HG03378 (cell line): ENCODE measurements at regions not wholly inside any gene's neighbourhood (a gene's known extent, or its start where the extent isn't known, plus 50 kb on each side); places are given as distances from the start of the nearest gene placed in this dataset.
A peak's percentile ranks its signal among the peaks of the same experiment; 100 is the strongest.
"Not testable (repeated sequence)": the region's sequence is repeated elsewhere in the genome, so short reads cannot be mapped to it uniquely, and the experiment has no call there.

ENCODE experiments used
- ATAC-seq: cut with Tn5 transposase; IDR thresholded peaks from one replicate; pipeline ENCODE4 v1.9.1; 2021; ENCODE audit warnings: mild to moderate bottlenecking, moderate library complexity; ENCODE audit not compliant: unreplicated experiment

DNA sequence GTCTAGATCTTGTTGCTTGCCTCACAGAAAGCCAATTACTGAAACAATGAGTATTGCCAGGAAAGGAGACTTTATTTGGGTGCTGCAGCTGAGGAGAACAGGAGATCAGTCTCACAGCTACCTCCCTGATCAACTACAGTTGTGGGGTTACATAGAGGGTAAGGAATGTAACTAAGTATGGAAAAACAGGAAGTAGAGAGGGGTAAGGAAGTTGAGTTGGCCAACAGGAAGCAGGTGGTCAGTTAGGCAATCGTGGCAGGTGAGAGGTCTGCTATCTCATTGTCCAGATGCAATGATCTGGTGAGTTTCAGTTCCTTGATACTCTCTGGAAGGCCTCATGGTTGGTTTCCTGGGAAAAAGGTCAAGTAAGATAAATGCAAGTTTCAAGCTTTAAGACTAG is 333.1 kb upstream of the GOT2 start:
- ATAC-seq = no peak

DNA sequence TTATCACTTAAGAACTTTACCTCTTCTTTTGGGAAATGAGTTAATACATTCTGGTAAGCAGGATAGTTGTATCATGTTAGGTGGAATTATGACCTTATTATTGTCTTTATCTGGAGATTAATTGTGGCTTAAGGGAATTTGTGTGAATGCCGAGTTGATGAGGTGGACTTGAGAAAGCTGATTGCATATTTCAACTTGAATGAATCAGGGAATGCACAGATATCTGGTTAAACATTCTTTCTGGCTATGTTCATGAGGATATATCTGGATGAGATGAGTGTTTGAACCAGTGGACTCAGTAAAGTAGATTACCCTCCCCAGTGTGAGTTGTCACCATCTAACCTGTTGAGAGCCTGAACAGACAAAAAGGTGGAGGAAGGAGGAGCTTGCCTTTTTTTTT is 326.1 kb upstream of the GOT2 start:
- ATAC-seq = no peak

DNA sequence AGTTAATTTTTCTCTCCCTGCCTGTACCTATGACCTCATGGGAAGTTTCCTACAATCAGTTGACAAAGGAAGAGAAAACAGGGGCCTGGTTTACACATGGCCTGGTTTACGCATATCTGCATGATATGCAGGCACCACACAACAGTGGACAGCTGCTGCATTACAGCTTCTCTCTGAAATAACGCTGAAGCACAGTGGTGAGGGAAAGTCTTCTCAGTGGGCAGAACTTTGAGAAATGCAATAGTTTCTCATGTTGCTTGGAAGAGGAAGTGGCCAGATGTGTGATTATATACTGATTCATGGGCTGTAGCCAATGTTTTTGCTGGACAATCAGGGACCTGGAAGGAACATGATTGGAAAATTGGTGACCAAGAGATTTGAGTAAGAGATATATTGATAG is 324.1 kb upstream of the GOT2 start:
- ATAC-seq = no peak

GRCh38 chr16:59053911-59054310 is 319.8 kb upstream of the GOT2 start:
- no peak for ATAC-seq

GRCh38 chr16:59052231-59052630 is 318.1 kb upstream of the GOT2 start:
- no peak for ATAC-seq

GRCh38 chr16:59048876-59049275 is 314.8 kb upstream of the GOT2 start:
- no peak for ATAC-seq

GRCh38 chr16:59047114-59047513 is 313.0 kb upstream of the GOT2 start:
- ATAC-seq = no peak

DNA sequence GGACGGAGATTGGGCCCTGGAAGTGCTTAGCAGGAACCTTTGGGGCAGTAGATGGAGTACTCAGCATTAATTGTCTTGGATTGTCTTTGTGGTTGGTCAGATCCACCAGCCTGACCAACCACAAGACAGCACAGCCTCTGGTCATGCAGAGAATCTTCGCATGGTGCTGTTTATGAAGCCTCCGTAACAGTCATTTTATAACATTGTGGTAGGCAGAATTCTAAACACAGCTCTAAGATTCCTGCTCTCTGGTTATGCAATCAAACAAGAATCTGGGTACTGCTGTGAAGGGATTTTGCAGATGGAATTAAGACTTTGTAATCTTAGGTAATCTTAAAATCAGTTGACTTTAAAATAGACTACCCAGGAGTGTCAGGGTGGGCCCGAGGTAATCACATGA is 312.2 kb upstream of the GOT2 start:
- no peak for ATAC-seq

DNA sequence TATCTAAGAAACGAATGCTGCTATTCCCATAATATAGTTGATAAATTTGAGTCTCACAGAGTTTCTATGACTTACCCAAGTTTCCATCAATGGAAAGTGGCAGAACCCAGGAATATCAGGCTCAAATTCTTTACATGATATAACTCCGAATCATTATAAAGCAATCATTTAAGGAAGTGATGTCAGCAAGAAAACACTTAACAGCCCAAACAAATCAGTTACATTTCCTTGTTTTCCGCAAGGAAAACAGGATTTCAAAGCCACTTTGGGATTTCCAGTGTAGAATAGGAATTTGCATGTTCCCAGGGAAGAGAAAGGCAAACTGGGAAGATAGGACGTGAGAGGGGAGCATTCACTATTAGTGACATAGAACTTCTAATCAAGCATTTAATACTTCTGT is 311.4 kb upstream of the GOT2 start:
- no peak for ATAC-seq

DNA sequence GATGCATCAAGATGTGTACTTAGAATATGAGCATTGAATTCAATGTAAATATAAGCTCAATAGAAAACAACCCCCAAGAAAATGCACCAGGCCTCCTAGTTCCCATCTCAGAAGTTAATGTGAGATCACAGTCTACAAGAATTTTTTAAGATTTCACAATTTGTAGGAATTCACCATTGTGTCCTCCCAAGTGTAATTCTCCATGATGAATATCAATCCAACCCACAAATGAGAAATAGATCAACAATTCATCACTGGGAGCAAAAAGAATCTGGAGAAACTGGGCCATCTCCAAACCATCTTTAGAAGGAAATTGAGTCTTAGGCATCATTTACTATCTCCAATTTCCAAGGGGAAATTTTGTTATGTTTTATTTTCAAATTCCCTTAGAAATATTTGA is 310.5 kb upstream of the GOT2 start:
- no peak for ATAC-seq

- no peak for ATAC-seq
These were observed 308.2 kb upstream of the GOT2 start for GRCh38 chr16:59042301-59042700.

DNA sequence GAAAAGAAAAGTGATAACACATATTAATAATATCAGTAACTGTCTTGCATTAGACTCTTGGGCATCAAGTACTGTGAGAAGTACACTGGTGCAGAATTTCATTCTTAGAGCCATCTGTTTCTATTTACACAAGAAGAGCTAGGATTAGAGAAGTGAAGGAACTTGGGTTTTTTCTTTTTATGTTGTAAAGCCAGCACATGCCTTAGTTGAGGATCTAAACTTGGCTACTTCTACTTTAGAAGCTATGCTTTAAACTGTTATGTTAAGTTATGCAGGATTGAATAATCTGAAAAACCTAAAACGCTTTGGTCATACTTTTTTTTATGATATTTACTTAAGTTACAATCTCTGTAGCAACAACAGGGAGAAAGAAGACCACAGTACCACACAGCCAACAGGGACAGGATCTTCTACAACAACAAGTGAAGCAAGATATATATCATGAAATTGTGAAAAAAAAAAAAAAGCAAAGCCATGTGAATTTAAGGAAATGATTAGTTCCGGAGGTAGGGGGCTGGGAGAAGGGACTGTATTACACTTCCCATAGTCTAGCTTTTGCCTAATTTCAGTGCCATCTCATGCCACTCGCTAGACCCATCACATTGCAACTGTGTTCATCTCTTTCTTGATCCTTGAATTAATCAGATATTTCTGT is 305.1 kb upstream of the GOT2 start:
- ATAC-seq = no peak

DNA sequence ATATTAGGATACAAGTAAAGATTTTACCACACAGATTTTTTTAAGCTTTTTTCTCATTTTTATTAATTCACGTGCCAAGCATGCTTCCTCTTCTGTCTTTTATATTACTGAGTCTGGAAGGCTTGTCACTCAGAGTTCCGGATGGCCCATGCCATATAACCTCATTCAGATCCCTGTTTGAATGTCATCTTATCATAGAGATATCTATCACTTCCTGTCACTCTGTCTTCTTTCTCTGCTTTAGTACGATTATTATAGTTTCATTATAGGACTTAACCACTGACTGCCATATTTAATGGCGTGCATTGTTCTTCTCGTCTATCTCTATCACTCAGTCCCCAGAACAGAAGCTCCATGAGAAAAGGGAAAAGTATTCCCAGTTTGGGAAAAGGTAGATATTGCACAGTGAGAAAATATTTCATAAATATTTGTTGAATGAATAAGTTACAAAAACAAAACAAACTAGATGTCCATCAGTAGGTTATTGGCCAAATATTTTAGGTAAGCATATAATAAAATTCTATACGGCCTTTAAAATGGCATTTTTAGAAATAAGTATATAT is 296.9 kb upstream of the GOT2 start:
- no peak for ATAC-seq

DNA sequence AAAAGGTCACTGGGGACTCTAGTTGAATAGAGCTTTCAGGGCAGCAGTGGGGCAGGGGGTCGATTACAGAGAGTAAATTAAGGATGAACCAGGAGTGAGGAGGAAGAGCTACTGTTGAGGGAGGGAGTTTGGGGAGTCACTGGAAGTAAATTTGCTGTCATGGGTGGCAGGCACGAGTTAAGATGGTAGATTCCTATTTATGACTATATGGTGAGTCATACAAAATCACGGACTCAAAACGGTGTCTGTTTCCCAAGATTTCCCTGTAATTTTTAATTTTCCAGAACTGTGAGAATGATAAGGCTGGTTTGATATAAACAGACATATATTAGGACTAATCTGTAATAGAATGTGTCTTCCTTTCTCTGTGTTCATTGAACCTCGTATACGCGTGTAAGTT is 287.6 kb upstream of the GOT2 start:
- no peak for ATAC-seq

- ATAC-seq = no peak
These were observed 279.8 kb upstream of the GOT2 start for GRCh38 chr16:59013930-59014329.

DNA sequence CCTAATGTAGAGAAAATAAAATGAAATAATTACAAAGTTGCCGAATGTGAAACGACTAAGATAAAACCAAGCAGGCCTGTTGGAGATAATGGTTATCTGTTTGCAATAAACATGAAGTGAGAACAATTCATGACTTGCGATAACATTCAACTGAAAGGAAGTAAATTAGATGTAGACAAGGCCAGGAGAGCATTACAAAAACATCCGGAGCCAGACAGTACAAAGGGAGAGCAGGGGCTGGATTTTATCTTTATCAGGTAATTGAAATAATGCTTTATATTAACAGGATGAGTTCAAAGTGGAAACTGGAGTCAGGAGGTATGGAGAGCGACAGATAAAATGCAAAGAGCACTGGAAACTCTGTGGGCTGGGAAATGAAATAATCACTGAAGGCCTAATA is 265.6 kb upstream of the GOT2 start:
- ATAC-seq = no peak

- ATAC-seq = not testable (repeated sequence)
These were observed 258.6 kb upstream of the GOT2 start for GRCh38 chr16:58992755-58993154.

GRCh38 chr16:58983181-58983965 is 249.3 kb upstream of the GOT2 start:
- ATAC-seq = not testable (repeated sequence)

- peak; percentile 87 for ATAC-seq
These were observed 236.7 kb upstream of the GOT2 start for GRCh38 chr16:58970775-58971174.

DNA sequence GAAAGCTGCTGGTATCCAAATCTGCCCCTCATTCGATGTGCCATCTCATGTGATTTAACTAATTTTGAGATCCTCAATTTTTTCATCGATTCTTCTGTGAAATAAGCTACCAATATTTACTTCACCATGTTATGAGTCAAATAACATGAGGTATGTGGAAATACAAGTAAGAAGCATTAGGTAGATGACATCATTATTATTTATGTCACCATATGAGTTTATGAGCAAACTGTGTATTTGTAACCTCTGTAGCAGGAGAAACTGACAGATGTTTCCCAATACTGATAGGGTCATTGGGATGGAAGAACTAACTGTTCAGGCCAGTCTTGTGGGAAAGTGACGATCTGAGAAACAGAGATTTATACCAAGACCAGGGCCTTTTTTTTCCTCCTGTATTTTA is 229.4 kb upstream of the GOT2 start:
- ATAC-seq = no peak

DNA sequence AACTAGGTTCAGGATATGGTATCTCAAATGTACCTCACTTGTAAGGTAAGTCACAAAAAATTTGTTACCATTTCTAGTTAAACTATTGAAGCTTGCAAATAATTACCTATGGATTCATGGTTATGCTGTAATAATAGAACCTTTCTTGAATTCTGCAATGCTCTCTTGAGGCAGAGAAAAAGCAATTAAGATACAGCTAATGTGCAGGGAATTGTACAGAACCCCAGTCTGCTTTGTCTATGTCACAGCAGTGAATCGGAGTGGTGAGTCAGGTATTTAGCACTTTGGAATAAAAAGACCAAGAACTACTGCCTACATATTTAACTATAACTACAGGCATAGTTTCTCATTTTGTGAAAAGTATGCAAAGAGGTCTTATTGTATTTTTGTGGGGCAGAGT is 228.7 kb upstream of the GOT2 start:
- no peak for ATAC-seq

DNA sequence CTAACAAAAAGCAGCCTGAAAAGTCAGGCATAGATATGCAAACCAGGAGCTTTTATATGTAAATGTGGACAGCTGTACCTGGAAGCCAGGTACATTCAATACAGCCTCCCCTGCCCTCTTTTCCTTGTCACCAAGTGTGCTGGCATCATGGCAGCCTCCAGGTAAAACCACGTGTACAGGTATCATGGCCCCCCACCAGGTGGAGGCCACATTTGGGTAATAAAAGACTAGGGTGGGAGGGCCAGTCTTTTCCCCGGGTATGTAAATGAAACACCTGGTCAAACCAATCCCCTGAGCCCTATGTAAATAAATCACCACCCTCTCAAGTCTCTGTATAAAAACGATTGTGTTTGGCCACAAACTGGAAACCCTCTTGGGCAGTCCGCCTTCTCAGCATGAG is 226.4 kb upstream of the GOT2 start:
- no peak for ATAC-seq
